CD14-positive monocyte (primary cell): ENCODE measurements at regions not wholly inside any gene's neighbourhood (a gene's known extent, or its start where the extent isn't known, plus 50 kb on each side); places are given as distances from the start of the nearest gene placed in this dataset.
A peak's percentile ranks its signal among the peaks of the same experiment; 100 is the strongest.

ENCODE experiments used
- DNase-seq, 3 donors: peaks; one replicate each; pipeline ENCODE4 v3.0.0-alpha.2; 2011 to 2022
- H2AFZ ChIP-seq: 2 replicates; pipeline ENCODE4 v1.6.0; 2012; ENCODE audit warnings: mild to moderate bottlenecking, low read depth, low read length, inconsistent platforms; ENCODE audit not compliant: insufficient read depth, poor library complexity, severe bottlenecking
- H3K27ac ChIP-seq, 2 donors: 1 replicate in 1 of 2; 2 replicates in 1 of 2; pipeline ENCODE4 v1.5.1; 2012 to 2013; ENCODE audit warnings: low read length in 2 of 2, control low read depth in 1 of 2, inconsistent platforms in 1 of 2, low read depth in 1 of 2, mild to moderate bottlenecking in 1 of 2
- H3K27me3 ChIP-seq, 2 donors: one replicate each; pipeline versions ENCODE4 v1.6.0 to v1.6.1; 2011 to 2013; ENCODE audit warnings: low read length in 2 of 2; ENCODE audit not compliant: control insufficient read depth in 2 of 2, insufficient read depth in 2 of 2
- H3K36me3 ChIP-seq, 2 donors: replicated peaks in 1 of 2; 1 replicate in 1 of 2; 2 replicates in 1 of 2; pipeline versions ENCODE4 v1.5.1 to v1.6.1; 2012 to 2013; ENCODE audit warnings: low read length in 2 of 2, control low read depth in 1 of 2, inconsistent platforms in 1 of 2, mild to moderate bottlenecking in 1 of 2; ENCODE audit not compliant: insufficient read depth in 2 of 2, control insufficient read depth in 1 of 2
- H3K4me1 ChIP-seq, 2 donors: 1 replicate in 1 of 2; 2 replicates in 1 of 2; pipeline versions ENCODE4 v1.5.1 to v1.6.1; 2012 to 2013; ENCODE audit warnings: low read length in 2 of 2, control low read depth in 1 of 2, inconsistent platforms in 1 of 2, mild to moderate bottlenecking in 1 of 2, moderate library complexity in 1 of 2; ENCODE audit not compliant: insufficient read depth in 2 of 2, control insufficient read depth in 1 of 2
- H3K4me2 ChIP-seq: replicated peaks from 2 replicates; pipeline ENCODE3; 2012; ENCODE audit warnings: low read length, moderate library complexity, mild to moderate bottlenecking; ENCODE audit not compliant: poor library complexity, severe bottlenecking; ENCODE audit errors: extremely low read depth
- H3K4me3 ChIP-seq, 3 experiments: fragments of 200-600 bp in 1 of 3; sonication (generic) in 1 of 3; replicated peaks in 1 of 3; 1 replicate in 2 of 3; 2 replicates in 1 of 3; pipeline ENCODE4 v1.5.1; 2011 to 2013; ENCODE audit warnings: low read length in 3 of 3, mild to moderate bottlenecking in 3 of 3, control low read depth in 2 of 3, low read depth in 2 of 3, inconsistent platforms in 1 of 3, moderate library complexity in 1 of 3
- H3K79me2 ChIP-seq: 2 replicates; pipeline ENCODE4 v1.6.0; 2012; ENCODE audit warnings: mild to moderate bottlenecking, control low read depth, inconsistent platforms, low read length, moderate library complexity; ENCODE audit not compliant: insufficient read depth
- H3K9ac ChIP-seq: 2 replicates; pipeline ENCODE4 v1.6.0; 2017; ENCODE audit warnings: low read length, mild to moderate bottlenecking; ENCODE audit not compliant: insufficient read depth, poor library complexity, severe bottlenecking
- H3K9me3 ChIP-seq, 2 donors: replicated peaks in 1 of 2; 1 replicate in 1 of 2; 2 replicates in 1 of 2; pipeline versions ENCODE4 v1.5.1 to v1.6.1; 2012 to 2013; ENCODE audit warnings: low read length in 2 of 2, control low read depth in 1 of 2; ENCODE audit not compliant: control insufficient read depth in 1 of 2, insufficient read depth in 1 of 2
- H4K20me1 ChIP-seq: 2 replicates; pipeline ENCODE4 v1.6.0; 2012; ENCODE audit warnings: mild to moderate bottlenecking, low read length, control low read depth, moderate library complexity; ENCODE audit not compliant: insufficient read depth
- H3K27ac Mint-ChIP-seq, 7 donors: one replicate each; pipeline ENCODE4 v1.8.0; 2020; ENCODE audit warnings: mild to moderate bottlenecking in 7 of 7, mixed read lengths in 7 of 7, moderate library complexity in 6 of 7, inconsistent platforms in 2 of 7
- H3K27me3 Mint-ChIP-seq, 3 donors: one replicate each; pipeline ENCODE4 v1.8.0; 2021 to 2022; ENCODE audit warnings: low read depth in 3 of 3, mild to moderate bottlenecking in 3 of 3, mixed read lengths in 3 of 3, moderate library complexity in 3 of 3, inconsistent platforms in 1 of 3
- H3K36me3 Mint-ChIP-seq, 2 donors: one replicate each; pipeline ENCODE4 v1.8.0; 2020; ENCODE audit warnings: mixed read lengths in 2 of 2, inconsistent platforms in 1 of 2, mild to moderate bottlenecking in 1 of 2
- H3K4me1 Mint-ChIP-seq: one replicate; pipeline ENCODE4 v1.8.0; 2020; ENCODE audit warnings: mild to moderate bottlenecking, mixed read lengths
- H3K4me3 Mint-ChIP-seq, 2 donors: one replicate each; pipeline ENCODE4 v1.8.0; 2020; ENCODE audit warnings: mild to moderate bottlenecking in 2 of 2, mixed read lengths in 2 of 2, moderate library complexity in 1 of 2
- H3K9me3 Mint-ChIP-seq, 7 donors: one replicate each; pipeline ENCODE4 v1.8.0; 2020 to 2022; ENCODE audit warnings: mixed read lengths in 7 of 7, mild to moderate bottlenecking in 6 of 7, moderate library complexity in 6 of 7, inconsistent platforms in 2 of 7
- CTCF ChIP-seq: fragments of 200-600 bp; IDR thresholded peaks from one replicate; pipeline ENCODE4 v1.8.0; 2022; ENCODE audit warnings: antibody characterized with exemption, mild to moderate bottlenecking
- WGBS: methylation state at CpG from one replicate; pipeline ENCODE4 v1.1.5; 2013; ENCODE audit warnings: missing lambda C conversion rate; ENCODE audit not compliant: insufficient coverage; 5-methylcytosine and 5-hydroxymethylcytosine counted together
- intact Hi-C, 2 donors: fragments of 100-400 bp; cut with micrococcal nuclease; formaldehyde crosslinking; loops; one replicate each; pipeline versions ENCODE4 v1.15.0 to v1.15.1; 2023

- intact Hi-C loops = loop anchor here in 1 of 2 donors (10.0 kb wide), 1 partner anchor 68 kb away; no protein-coding TSS in a partner anchor
- Mint-ChIP-seq H3K4me3 (no peak overlapping the region), H3K27ac (no peak overlapping the region), H3K36me3 (peaks cover 0 to 6% of the 10 kb centered on the region in 2 donors), H3K4me1 (peaks cover 29% of the 10 kb centered on the region), H3K27me3 (peaks cover 0 to 3% (median 2%) of the 10 kb centered on the region in 3 donors), H3K9me3 (peaks cover 3 to 16% (median 6%) of the 10 kb centered on the region in 7 donors)
- WGBS = 100% methylated on average over 2 of the region's 2 CpGs
- Histone ChIP-seq H3K79me2 (no peaks in the 10 kb centered on the region), H3K9ac (no peak overlapping the region), H3K36me3 (no peaks in the 10 kb centered on the region), H3K27ac (no peak overlapping the region), H2AFZ (no peak overlapping the region), H3K4me1 (peaks cover 9 to 16% of the 10 kb centered on the region in 2 donors), H3K4me2 (no peak overlapping the region), H4K20me1 (no peaks in the 10 kb centered on the region), H3K9me3 (no peaks in the 10 kb centered on the region), H3K27me3 (no peaks in the 10 kb centered on the region), H3K4me3 (no peak overlapping the region)
- no peak for DNase-seq
- no peak for TF ChIP-seq CTCF
These were observed 265.9 kb upstream of the PLEKHG7 start for GRCh38 chr12:92436856-92437255.

DNA sequence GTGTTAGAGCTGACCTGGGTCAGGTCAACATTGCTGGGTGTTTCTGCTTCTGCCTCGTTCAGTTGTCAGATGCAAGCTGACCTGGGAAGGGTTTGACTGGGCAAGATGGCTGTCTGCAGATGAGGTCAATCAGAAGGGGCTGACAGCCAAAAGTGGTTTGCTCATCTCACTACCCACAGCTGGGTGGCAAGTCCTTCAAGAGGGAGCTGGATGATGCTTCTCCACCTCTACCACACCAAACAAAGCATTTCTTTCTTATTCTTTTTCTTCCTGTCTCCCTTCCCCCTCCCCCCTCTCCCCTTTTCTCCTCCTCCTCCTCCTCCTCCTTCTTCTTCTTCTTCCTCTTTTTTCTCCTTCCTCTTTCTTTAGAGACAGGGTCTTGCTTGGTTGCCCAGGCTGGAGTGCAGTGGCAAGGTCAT lies 268.2 kb upstream of the PLEKHG7 start:
- Mint-ChIP-seq H3K4me1 (peaks cover 32% of the 10 kb centered on the region), H3K27me3 (peaks cover 0 to 3% (median 2%) of the 10 kb centered on the region in 3 donors), H3K36me3 (peaks cover 0 to 6% of the 10 kb centered on the region in 2 donors), H3K27ac (peak overlapping the region in 6 of 7 donors; percentile 15 to 82 (median 48)), H3K4me3 (peak overlapping the region in 1 of 2 donors; percentile 33), H3K9me3 (peaks cover 3 to 16% (median 6%) of the 10 kb centered on the region in 7 donors)
- no peaks in the 10 kb centered on the region for H3K36me3 ChIP-seq
- H3K79me2 ChIP-seq = no peaks in the 10 kb centered on the region
- no peaks in the 10 kb centered on the region for H4K20me1 ChIP-seq
- H3K27me3 ChIP-seq = no peaks in the 10 kb centered on the region
- peak overlapping the region; percentile 1 for H2AFZ ChIP-seq
- peak overlapping the region in 1 of 2 donors; percentile 26 for H3K27ac ChIP-seq
- H3K4me2 ChIP-seq = no peak overlapping the region
- WGBS = no CpG with 5 or more reads among the region's 1 CpG
- peak in 1 of 3 donors; percentile 40 for DNase-seq
- intact Hi-C loops = loop anchor here in 1 of 2 donors (10.0 kb wide), 1 partner anchor 70 kb away; no protein-coding TSS in a partner anchor
- no peak overlapping the region for H3K4me3 ChIP-seq
- no peak for TF ChIP-seq CTCF
- no peak overlapping the region for H3K9ac ChIP-seq
- peaks cover 9 to 20% of the 10 kb centered on the region in 2 donors for H3K4me1 ChIP-seq
- H3K9me3 ChIP-seq = no peaks in the 10 kb centered on the region
